ENCODE measurements at regions not wholly inside any gene's neighbourhood (a gene's known extent, or its start where the extent isn't known, plus 50 kb on each side); places are given as distances from the start of the nearest gene placed in this dataset.
"Not testable (repeated sequence)": the region's sequence is repeated elsewhere in the genome, so short reads cannot be mapped to it uniquely, and the experiment has no call there.

GRCh38 chr13:80152142-80152541 is 188.8 kb downstream of the SPRY2 start:
- H3K27ac Mint-ChIP-seq; DNase-seq (ENCODE audit: low spot score); H3K4me1 Mint-ChIP-seq (ENCODE audit: low read depth); H3K4me3 Mint-ChIP-seq; H3K9me3 Mint-ChIP-seq; H3K36me3 Mint-ChIP-seq (ENCODE audit: low read depth); H3K27me3 Mint-ChIP-seq (ENCODE audit: insufficient read depth); intact Hi-C loops (cut with micrococcal nuclease): not testable (repeated sequence)

GRCh38 chr13:80151016-80151415 is 189.9 kb downstream of the SPRY2 start:
- intact Hi-C loops (cut with micrococcal nuclease), result no loop called here
- no peak overlapping the region for H3K27ac Mint-ChIP-seq
- H3K27me3 Mint-ChIP-seq (ENCODE audit: insufficient read depth), result no peaks in the 10 kb centered on the region
- no peaks in the 10 kb centered on the region for H3K36me3 Mint-ChIP-seq (ENCODE audit: low read depth)
- no peaks in the 10 kb centered on the region for H3K4me1 Mint-ChIP-seq (ENCODE audit: low read depth)
- no peak for DNase-seq (ENCODE audit: low spot score)
- H3K9me3 Mint-ChIP-seq, result peaks cover 4% of the 10 kb centered on the region
- no peak overlapping the region for H3K4me3 Mint-ChIP-seq

DNA sequence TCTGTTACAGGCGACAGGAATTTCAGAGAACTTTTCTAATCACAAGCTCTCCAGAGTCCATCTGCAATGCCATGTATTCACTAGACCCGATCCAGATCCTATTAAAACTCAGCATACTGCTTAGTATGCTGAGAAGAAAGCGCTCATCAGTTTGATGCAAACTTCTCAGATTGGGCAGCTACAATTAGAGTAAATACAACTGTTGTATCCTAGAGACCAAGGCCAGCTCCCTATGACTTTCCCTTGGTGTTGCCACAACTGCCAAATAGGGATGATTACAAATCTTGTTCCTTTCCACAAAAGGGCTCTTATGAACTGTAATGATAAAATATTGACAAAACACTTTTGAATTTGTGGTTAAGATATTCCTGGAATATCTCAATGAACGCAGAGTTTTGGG is 191.2 kb downstream of the SPRY2 start:
- Mint-ChIP-seq H3K27me3 (ENCODE audit: insufficient read depth) (no peaks in the 10 kb centered on the region), H3K36me3 (ENCODE audit: low read depth) (no peaks in the 10 kb centered on the region), H3K9me3 (peaks cover 4% of the 10 kb centered on the region), H3K27ac (no peak overlapping the region), H3K4me1 (ENCODE audit: low read depth) (no peaks in the 10 kb centered on the region), H3K4me3 (no peak overlapping the region)
- DNase-seq (ENCODE audit: low spot score), result no peak
- intact Hi-C loops (cut with micrococcal nuclease), result no loop called here

DNA sequence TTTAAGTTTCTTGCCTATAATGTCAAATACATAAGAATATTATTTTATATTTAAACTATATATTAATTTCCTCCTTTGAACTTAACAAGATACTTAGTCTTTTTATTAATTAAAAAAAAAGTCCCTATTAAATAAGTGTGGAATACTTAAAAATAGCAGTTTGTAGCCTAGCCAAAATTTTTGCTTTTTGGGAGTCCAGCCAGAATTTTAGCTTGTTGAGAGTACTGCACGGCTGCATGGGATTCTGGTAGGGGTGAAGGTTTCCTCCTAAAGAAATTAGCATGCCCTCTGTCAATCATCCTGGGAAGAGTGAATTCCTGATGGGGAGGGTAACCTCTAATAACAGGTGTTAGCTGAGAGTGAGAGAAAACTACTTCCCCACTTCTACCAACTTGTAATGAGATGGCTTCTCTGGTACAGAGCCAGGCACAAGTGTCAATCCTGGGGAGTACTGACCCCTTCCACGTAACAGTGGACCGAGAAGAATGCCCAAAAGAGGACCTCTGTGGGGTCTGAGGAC is 195.7 kb downstream of the SPRY2 start:
- no peaks in the 10 kb centered on the region for H3K4me1 Mint-ChIP-seq (ENCODE audit: low read depth)
- no peak for DNase-seq (ENCODE audit: low spot score)
- no peaks in the 10 kb centered on the region for H3K9me3 Mint-ChIP-seq
- no peak overlapping the region for H3K27ac Mint-ChIP-seq
- no peaks in the 10 kb centered on the region for H3K36me3 Mint-ChIP-seq (ENCODE audit: low read depth)
- intact Hi-C loops (cut with micrococcal nuclease), result no loop called here
- H3K4me3 Mint-ChIP-seq, result no peak overlapping the region
- H3K27me3 Mint-ChIP-seq (ENCODE audit: insufficient read depth), result no peaks in the 10 kb centered on the region

DNA sequence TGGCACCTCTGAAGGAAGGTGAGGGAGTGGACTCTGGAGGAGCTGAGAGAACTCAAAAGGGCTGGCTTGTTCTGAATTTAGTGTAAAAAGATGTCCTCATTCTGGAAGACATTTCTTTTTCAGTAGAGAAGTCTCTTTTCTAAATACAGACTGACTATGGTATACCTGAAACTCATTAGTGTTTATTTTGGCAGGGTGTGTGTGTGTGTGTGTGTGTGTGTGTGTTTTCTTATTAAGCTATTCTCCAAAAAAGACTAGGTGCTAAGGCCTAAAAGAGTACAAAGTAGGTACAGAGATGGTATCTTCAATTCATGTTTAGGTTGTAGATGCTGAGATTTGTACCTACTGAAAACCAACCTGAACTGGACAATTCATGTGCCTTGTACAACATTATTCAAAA is 196.4 kb downstream of the SPRY2 start:
- intact Hi-C loops (cut with micrococcal nuclease), result no loop called here
- Mint-ChIP-seq H3K4me1 (ENCODE audit: low read depth) (no peaks in the 10 kb centered on the region), H3K27ac (no peak overlapping the region), H3K9me3 (no peaks in the 10 kb centered on the region), H3K27me3 (ENCODE audit: insufficient read depth) (no peaks in the 10 kb centered on the region), H3K4me3 (no peak overlapping the region), H3K36me3 (ENCODE audit: low read depth) (no peaks in the 10 kb centered on the region)
- DNase-seq (ENCODE audit: low spot score), result no peak

- DNase-seq (ENCODE audit: low spot score), result no peak
- no peaks in the 10 kb centered on the region for H3K4me1 Mint-ChIP-seq (ENCODE audit: low read depth)
- no peak overlapping the region for H3K4me3 Mint-ChIP-seq
- intact Hi-C loops (cut with micrococcal nuclease), result no loop called here
- no peak overlapping the region for H3K27ac Mint-ChIP-seq
- H3K36me3 Mint-ChIP-seq (ENCODE audit: low read depth), result no peaks in the 10 kb centered on the region
- H3K9me3 Mint-ChIP-seq, result no peaks in the 10 kb centered on the region
- no peaks in the 10 kb centered on the region for H3K27me3 Mint-ChIP-seq (ENCODE audit: insufficient read depth)
Observed at GRCh38 chr13:80141123-80141849, 199.6 kb downstream of the SPRY2 start.

GRCh38 chr13:80140685-80141084 is 200.2 kb downstream of the SPRY2 start:
- no peak for DNase-seq (ENCODE audit: low spot score)
- H3K36me3 Mint-ChIP-seq (ENCODE audit: low read depth), result no peaks in the 10 kb centered on the region
- intact Hi-C loops (cut with micrococcal nuclease), result no loop called here
- no peak overlapping the region for H3K4me3 Mint-ChIP-seq
- H3K4me1 Mint-ChIP-seq (ENCODE audit: low read depth), result no peaks in the 10 kb centered on the region
- no peak overlapping the region for H3K27ac Mint-ChIP-seq
- no peaks in the 10 kb centered on the region for H3K27me3 Mint-ChIP-seq (ENCODE audit: insufficient read depth)
- H3K9me3 Mint-ChIP-seq, result no peaks in the 10 kb centered on the region

- Mint-ChIP-seq H3K9me3 (no peaks in the 10 kb centered on the region), H3K4me3 (no peak overlapping the region), H3K27ac (no peak overlapping the region), H3K4me1 (ENCODE audit: low read depth) (no peaks in the 10 kb centered on the region), H3K36me3 (ENCODE audit: low read depth) (no peaks in the 10 kb centered on the region), H3K27me3 (ENCODE audit: insufficient read depth) (no peaks in the 10 kb centered on the region)
- intact Hi-C loops (cut with micrococcal nuclease), result no loop called here
- DNase-seq (ENCODE audit: low spot score), result no peak
Observed at GRCh38 chr13:80139196-80139595, 201.7 kb downstream of the SPRY2 start.

DNA sequence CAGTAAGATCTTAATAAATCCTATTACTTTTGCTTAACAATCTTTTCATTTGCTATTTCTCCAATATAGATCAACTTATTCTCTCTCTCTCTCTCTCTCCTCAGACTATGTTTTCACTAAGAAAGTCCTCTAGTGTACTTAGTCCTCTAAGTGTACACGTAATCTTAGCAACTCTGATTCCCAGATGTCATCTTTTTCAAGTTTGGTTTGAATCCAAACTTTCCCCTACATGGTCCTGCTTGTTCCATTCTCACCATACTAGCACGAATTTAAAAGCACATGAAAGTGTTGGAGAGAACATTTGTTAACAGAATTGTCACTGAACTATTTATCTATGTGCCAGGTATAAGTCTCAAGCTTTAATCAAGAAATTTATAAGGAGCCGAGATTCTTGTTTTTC is 202.9 kb downstream of the SPRY2 start:
- Mint-ChIP-seq H3K9me3 (no peaks in the 10 kb centered on the region), H3K4me1 (ENCODE audit: low read depth) (no peaks in the 10 kb centered on the region), H3K36me3 (ENCODE audit: low read depth) (no peaks in the 10 kb centered on the region), H3K27me3 (ENCODE audit: insufficient read depth) (no peaks in the 10 kb centered on the region), H3K4me3 (no peak overlapping the region), H3K27ac (no peak overlapping the region)
- DNase-seq (ENCODE audit: low spot score), result no peak
- intact Hi-C loops (cut with micrococcal nuclease), result no loop called here

DNA sequence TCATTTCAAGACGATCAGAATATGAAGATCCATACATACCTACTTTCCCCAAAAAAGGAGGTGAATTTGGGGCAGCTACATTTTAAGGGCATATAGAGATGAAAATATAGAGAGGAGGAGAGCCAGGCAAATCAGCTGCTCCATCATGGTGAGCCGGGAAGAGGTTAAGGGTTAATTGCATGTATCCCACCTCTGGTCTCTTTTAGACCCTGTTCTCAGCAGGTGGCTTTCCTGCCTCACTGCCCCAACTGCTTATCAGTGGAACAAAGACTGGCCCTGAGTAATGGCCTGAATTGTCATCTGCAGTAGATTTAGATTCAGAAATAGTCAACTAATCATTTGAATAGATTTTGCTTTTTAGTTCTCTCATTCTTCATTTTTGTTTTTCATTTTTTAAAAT is 206.6 kb downstream of the SPRY2 start:
- H3K36me3 Mint-ChIP-seq (ENCODE audit: low read depth), result no peaks in the 10 kb centered on the region
- DNase-seq (ENCODE audit: low spot score), result no peak
- intact Hi-C loops (cut with micrococcal nuclease), result no loop called here
- no peak overlapping the region for H3K4me3 Mint-ChIP-seq
- no peaks in the 10 kb centered on the region for H3K4me1 Mint-ChIP-seq (ENCODE audit: low read depth)
- H3K9me3 Mint-ChIP-seq, result no peaks in the 10 kb centered on the region
- no peaks in the 10 kb centered on the region for H3K27me3 Mint-ChIP-seq (ENCODE audit: insufficient read depth)
- no peak overlapping the region for H3K27ac Mint-ChIP-seq

DNA sequence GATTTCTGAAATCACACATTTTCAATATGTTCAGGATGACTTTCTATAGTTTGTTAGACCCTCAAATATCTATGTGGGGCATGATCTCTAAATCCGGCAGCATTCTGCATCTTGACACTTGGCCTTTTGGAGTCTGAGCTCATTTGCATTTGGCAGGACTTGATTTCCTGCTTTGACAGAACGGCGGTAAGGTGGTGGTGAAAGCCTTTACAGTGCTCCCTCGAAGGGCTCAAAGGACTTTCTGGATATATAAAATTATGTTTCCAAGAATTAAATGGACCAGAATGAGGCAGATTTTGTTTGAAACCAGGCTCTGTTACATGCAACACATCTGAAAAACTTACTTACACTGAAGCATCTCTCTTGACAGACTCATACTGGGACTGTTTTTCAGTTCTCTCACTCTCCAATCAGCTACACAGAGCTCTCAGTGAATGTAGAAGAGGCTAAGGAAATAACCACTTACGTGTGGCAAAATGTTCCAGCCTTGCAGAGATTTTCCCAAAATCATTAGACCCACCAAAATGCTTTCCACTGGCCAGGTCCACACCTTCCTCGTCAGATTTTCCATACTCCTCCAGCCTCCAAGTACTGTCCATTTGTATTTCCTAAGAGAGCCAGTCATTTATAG is 207.2 kb downstream of the SPRY2 start:
- intact Hi-C loops (cut with micrococcal nuclease), result no loop called here

DNA sequence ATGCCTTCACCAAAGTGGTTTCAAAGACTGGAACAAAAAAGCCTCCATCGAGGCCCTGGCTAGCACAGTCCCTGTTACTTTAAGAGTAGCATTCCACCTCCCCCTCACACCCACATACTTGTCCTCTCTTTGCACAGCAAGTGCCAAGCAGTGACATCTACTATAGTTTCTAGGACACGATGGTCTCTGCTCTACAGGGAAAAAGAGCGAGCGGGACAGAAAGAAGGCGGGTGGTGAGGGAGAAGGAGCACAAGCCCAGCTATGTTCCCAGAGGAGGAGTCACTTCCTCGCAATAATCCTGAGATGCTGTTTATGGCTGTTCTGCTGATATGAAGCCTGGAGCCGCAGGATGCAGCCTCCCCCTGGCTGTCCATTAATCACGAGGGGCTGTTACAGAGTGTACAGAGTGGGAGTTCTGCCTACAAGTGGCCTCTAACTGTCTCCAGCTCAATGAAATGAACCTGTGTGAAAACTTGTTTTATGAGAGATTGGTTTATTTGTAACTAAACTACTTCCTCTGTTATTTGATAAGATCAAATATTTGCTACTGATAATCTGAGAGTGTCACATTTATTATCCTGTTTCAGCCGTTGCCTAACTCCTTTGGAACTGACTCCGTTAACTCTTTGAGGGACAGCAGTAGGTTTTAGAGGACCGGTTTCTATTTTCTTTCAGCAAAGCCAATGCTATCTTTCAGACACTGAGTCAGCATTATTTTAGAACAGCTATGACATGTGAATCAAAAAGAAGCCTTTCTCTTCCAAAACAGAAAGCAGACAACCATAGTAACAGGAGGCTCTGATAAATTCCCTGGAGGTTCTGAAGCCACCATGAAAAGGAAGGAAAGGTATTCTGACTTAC is 208.0 kb downstream of the SPRY2 start:
- H3K4me1 Mint-ChIP-seq (ENCODE audit: low read depth), result no peaks in the 10 kb centered on the region

More for the DNA sequence above, 207.2 kb downstream of the SPRY2 start:
- Mint-ChIP-seq H3K9me3 (no peaks in the 10 kb centered on the region), H3K36me3 (ENCODE audit: low read depth) (no peaks in the 10 kb centered on the region), H3K27ac (no peak overlapping the region), H3K4me1 (ENCODE audit: low read depth) (no peaks in the 10 kb centered on the region), H3K27me3 (ENCODE audit: insufficient read depth) (no peaks in the 10 kb centered on the region), H3K4me3 (no peak overlapping the region)
- no peak for DNase-seq (ENCODE audit: low spot score)

GRCh38 chr13:80131204-80131603 is 209.7 kb downstream of the SPRY2 start:
- DNase-seq (ENCODE audit: low spot score), result no peak
- Mint-ChIP-seq H3K4me3 (no peak overlapping the region), H3K9me3 (no peaks in the 10 kb centered on the region), H3K27ac (no peak overlapping the region), H3K36me3 (ENCODE audit: low read depth) (no peaks in the 10 kb centered on the region), H3K27me3 (ENCODE audit: insufficient read depth) (no peaks in the 10 kb centered on the region), H3K4me1 (ENCODE audit: low read depth) (no peaks in the 10 kb centered on the region)
- intact Hi-C loops (cut with micrococcal nuclease), result no loop called here

More for the DNA sequence above, 208.0 kb downstream of the SPRY2 start:
- DNase-seq (ENCODE audit: low spot score), result no peak
- Mint-ChIP-seq H3K27ac (no peak overlapping the region), H3K4me3 (no peak overlapping the region), H3K36me3 (ENCODE audit: low read depth) (no peaks in the 10 kb centered on the region), H3K9me3 (no peaks in the 10 kb centered on the region), H3K27me3 (ENCODE audit: insufficient read depth) (no peaks in the 10 kb centered on the region)
- intact Hi-C loops (cut with micrococcal nuclease), result no loop called here

Measured in activated T-helper 1 cell treated with anti-CD3 and anti-CD28 coated beads, Interleukin-12 subunit alpha, Interleukin-12 subunit beta, Interleukin-2, Interleukin-4 antibody, amounts not matched to agents 30 ng/mL and 10 ng/mL and 1 ng/mL, durations not matched to agents 14 hours and 24 hours and 36 hours (primary cell).